GM12875 (cell line): ENCODE measurements at regions not wholly inside any gene's neighbourhood (a gene's known extent, or its start where the extent isn't known, plus 50 kb on each side); places are given as distances from the start of the nearest gene placed in this dataset.

Experiments used
- H3K4me3 ChIP-seq: one replicate; pipeline ENCODE4 v1.5.1; 2011; ENCODE audit warnings: low read depth, low read length, control low read depth
- CTCF ChIP-seq: IDR thresholded peaks from 2 replicates; pipeline ENCODE4 v1.5.1; 2011; ENCODE audit warnings: low read depth, mild to moderate bottlenecking, control low read depth, inconsistent platforms, low read length, moderate library complexity, borderline replicate concordance; ENCODE audit not compliant: insufficient read depth

- H3K4me3 ChIP-seq = no peak overlapping the region
- no peak for TF ChIP-seq CTCF
Measured at GRCh38 chr10:2232479-2232878, 495.2 kb upstream of the ADARB2 start.

GRCh38 chr10:2230478-2230877 is 493.2 kb upstream of the ADARB2 start:
- H3K4me3 ChIP-seq = no peak overlapping the region
- TF ChIP-seq CTCF = no peak

GRCh38 chr10:2228320-2228901 is 491.1 kb upstream of the ADARB2 start:
- no peak for TF ChIP-seq CTCF
- no peak overlapping the region for H3K4me3 ChIP-seq

- TF ChIP-seq CTCF = no peak
- no peak overlapping the region for H3K4me3 ChIP-seq
Measured at GRCh38 chr10:2225609-2226008, 488.3 kb upstream of the ADARB2 start.

GRCh38 chr10:2223548-2224320 is 486.4 kb upstream of the ADARB2 start:
- no peak for TF ChIP-seq CTCF
- H3K4me3 ChIP-seq = no peak overlapping the region

GRCh38 chr10:2222631-2223030 is 485.3 kb upstream of the ADARB2 start:
- H3K4me3 ChIP-seq = no peak overlapping the region
- no peak for TF ChIP-seq CTCF

- no peak for TF ChIP-seq CTCF
- H3K4me3 ChIP-seq = no peak overlapping the region
Measured at GRCh38 chr10:2214805-2215204, 477.5 kb upstream of the ADARB2 start.
